Kasumi-1 (cell line): ENCODE measurements at regions not wholly inside any gene's neighbourhood (a gene's known extent, or its start where the extent isn't known, plus 50 kb on each side); places are given as distances from the start of the nearest gene placed in this dataset.

Experiments
- DNase-seq, 2 experiments: peaks; one replicate each; lab custom pipeline; 2025; lab: John Stamatoyannopoulos, UW

DNA sequence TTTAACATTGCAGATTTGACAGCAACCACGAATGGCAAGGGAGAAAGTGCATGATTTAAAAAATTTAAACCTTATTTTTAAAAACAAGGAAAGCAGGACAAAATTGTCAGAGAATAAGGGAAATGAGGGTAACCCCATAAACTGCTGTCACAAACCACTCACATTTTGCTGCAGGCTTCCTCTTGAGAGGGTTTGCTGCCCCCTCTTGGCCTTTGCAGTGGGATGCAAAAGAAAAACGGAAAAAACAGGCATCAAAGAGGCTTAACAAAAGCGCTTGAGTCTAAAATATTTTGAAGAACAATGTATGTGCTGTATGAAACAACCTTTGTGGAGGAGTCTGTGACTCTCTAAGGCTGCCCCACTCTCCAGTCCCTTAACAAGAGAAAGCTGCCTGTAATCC, 91.6 kb downstream of the TMX3 start:
- peak; percentile 71 to 79 for DNase-seq

DNA sequence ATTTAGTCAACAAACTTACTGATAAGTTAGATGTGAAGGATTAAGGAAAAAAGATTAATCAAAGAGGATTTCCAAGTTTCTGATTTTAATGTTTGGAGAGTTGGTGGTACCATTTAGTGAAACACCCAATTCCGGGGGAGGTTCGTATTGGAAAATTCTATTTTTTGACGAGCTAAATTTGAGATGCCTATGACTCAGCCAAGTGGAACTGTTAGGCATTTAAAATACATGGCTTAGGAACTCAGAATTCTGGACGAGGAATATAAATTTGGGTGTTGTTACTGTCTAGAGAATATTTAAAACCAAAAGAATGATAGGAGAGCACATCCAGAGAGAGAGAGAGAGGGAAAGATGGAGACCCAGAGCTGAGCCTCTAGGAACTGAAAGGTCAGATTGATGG, 103.6 kb downstream of the TMX3 start:
- DNase-seq: no peak

DNA sequence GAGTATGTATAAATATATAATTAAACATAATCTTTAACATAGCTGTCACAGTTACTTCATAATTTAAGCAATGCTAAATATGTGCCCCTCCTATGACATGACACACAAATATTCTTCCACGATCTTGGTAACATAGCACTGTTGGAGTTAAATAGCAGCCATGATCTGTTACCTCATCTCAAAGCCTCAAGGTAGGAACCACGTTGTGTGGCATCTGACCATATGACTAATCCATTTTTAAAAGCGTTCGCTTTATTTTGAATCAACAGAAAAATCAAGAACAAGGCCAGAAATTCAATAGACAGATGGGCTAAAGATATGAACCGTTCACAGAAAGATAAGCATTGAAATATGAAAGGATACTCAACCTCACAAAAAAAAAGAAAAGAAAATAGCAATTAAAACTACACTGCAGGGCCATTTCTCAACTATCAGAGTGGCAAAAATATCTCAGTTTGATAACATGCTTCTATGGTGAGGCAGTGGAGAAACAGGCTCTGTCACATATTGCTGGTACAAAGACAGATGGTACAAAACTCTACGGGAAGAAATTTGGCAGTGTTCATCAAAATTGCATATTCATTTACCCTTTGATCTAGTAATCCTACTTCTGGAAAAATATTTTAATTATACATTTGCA, 105.9 kb downstream of the TMX3 start:
- no peak for DNase-seq

DNA sequence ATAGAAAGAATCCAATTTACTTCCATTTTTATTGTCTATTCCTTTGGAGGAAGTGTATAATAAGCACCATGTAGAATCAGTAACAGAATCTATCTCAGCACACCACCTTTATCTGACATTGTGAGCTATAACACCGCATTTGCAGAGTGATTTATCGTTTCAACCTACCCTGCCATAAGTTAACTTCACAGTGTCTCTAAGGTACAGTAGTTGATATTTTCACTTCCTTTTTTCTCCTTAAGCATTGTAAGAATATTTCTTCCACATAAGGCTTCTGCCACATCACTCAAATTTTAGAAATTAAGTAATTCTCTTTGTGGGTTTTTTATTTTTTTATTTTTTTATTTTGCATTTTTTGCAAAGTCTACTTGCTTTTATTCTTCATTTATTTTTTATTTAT, 107.1 kb downstream of the TMX3 start:
- DNase-seq: no peak

DNA sequence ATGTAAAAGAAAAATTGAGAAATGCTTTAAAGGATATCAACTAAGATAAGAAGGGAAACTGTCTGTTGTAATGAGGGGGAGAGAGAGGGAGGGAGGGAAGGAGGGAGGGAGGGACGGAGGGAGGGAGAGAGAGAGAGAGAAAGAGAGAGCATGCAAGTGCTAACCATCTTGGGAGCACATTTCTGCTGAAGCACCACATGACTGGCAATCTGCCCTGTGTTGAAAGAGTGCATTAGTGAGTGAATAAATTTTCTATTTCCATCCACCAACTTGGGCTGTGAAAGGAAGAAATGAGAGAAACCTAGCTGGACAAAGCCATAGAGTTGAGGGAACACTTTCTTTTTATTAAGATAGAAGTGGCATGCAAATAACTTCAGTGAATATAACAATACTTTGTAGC, 110.7 kb downstream of the TMX3 start:
- no peak for DNase-seq

DNA sequence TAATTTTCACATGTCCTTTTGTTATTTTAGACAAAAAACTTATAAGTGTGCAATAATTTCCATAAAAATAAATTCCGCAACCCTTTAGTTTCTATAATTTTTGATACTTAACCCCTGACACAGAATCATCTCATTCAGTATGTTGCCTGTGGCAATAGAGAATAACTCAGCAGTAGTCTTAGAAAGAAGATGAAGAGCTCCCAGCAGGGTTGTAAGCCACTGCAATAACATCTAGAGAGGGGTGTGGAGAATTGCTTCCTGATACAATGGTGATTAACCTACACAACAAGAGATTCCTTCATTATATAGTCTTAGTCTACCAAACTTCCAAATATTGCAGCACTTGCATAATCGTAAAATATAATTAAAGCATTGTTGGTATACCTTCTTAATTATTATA, 118.9 kb downstream of the TMX3 start:
- no peak for DNase-seq

DNA sequence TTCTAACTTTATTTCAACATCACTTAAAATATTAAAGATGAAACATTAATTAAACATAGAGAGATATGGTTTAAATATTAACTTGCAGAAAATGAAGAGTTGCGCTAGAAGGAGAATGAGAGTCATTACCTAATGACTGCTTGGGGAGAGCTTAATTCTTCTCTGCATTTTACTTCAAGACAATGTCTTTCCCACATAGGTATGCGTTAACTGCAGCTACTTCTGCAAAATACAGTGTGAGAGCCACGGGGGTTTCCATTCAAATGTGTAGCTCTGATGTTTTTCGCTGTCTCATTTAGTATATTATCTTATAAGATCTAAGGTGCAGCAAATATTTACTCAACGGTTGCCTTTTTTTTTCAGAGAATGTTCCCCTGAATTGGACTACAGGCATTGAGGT, 126.7 kb downstream of the TMX3 start:
- DNase-seq: no peak

DNA sequence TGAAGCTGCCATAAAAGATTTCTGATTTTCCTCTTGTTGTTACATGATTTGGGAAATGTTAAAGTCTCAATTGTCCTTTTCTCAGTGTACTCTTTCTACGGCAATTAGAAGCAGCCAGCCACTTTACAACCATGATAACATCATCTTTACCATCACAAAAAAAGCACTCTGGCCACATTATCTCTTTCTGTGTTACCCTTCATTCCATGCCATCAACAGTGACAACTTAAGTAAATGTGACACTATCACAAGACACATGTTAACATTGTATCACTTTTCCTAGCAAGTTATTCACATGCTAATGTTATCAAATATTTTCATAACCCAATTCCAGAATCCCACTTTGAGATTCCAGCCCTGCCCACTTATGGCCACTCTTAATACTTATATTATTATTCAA, 131.2 kb downstream of the TMX3 start:
- DNase-seq: no peak

DNA sequence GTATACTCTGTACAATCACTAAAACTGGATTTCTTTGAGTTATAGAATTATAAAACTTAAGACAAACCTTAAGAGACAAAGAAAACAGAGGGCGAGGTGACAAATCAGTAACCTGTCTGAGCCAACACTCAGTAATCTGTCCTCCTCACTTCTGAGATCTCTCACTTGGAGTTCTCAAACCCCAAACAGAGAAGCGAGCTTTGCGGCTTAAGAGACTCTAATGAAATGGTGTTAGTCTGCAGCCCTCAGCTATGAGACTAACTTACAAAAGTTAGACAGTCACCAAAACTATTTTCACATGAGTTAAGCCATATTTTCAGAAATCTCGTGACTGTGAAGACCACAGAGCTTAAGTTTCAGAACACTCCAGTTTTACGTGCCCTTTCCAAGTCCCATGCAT, 140.6 kb downstream of the TMX3 start:
- DNase-seq: no peak

DNA sequence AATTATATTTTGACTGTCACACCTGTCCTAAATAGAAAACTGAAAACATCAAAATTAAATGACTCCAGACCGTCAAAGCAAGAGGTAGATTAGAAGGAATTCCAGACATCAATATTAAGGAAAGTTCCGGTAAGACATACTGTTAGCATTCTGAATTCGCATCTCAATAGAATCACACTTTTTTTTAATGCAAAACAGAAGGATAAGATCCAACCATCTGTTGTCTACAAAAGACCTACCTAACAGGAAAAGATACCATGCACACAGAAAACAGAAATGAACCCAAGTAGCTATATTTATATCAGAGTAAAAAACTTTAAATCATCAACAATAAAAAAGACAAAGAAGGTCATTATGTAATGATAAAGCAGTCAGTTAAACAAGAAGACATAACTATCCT, 145.0 kb downstream of the TMX3 start:
- DNase-seq: no peak

DNA sequence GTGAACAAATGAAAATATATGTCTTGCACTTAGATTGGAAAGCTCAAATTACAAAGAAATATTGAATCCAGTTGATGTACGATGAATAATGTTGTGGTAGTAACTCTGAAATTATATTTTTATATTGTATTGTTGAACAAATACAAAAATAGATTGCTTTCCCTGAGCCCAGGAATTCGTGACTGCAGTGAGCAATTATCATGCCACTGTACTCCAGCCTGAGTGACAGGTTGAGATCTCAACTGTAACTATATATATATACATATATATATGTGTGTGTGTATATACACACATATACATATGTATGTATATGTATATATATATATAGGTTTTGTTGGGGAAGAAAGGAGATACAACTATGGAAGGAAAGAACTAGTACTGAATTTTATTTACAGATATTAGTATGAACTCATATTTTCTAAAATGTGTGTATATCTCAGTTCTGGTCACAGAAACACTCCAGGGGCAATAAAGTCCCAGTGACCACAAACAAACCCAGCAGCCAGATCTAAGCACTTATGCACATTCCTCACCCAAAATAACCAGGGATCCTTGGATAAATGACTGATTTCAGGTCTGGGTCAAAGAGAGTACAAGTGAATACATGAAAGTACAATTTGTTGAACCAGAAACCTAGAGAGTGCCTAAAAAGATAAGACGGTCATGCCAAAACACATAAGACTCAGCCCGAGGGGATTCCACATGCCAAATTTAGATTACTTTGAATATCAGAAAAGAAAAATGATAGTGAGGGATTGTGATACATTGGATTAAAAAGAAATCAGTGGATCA, 146.3 kb downstream of the TMX3 start:
- DNase-seq: no peak

DNA sequence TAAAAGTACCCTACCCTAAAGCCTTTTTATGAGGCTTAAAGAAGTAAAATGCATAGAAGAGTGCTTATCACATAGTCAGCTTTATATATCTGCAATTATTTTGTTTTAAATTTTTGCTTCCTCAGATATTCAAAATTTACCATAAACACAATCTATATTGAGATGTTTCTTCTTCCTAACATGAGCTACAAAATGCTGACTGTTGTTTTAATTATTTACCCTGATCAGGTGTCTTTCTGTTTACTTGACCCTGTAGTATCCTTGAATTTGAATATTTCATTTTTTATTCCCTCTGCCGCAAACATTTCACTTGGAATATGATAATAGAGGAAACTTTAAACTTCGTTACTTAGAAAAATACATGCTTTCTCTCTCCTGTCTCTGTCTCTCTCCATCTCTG, 147.9 kb downstream of the TMX3 start:
- no peak for DNase-seq

DNA sequence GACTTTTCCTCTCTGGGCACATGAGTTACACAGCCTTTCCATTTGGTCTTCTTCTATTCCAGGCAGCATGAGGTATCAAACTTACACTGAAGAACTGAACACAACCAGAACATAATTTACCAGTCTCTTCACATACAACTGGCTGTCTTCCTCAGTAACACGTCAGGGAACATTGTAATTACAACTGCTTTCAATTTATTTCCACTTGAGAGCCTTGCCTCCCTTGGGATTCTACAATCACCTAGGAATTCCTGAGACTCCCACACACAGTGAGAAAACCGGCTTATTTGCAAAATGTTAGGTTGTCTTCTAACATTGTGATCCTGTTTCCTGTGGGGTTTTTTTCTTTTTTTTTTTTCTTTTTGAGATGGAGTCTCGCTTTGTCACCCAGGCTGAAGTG, 149.9 kb downstream of the TMX3 start:
- DNase-seq: no peak

DNA sequence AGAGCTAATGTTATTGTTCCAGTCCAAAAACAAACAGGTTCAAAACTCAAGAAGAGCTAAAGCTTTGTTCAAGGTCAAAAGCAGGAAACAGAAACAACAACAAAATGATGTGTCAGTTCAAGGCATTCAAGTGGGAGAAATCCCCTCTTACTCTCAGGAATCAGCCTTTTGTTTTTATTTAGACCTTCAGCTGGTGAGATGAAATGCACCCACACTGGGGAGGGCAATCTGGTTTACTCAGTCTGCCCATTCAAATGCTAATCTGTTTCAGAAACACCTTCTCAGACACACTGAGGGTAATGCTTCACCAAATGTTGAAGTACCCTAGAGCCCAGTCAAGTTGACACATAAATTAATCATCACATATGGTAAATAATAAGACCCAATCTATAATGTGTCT, 150.6 kb downstream of the TMX3 start:
- DNase-seq: no peak

DNA sequence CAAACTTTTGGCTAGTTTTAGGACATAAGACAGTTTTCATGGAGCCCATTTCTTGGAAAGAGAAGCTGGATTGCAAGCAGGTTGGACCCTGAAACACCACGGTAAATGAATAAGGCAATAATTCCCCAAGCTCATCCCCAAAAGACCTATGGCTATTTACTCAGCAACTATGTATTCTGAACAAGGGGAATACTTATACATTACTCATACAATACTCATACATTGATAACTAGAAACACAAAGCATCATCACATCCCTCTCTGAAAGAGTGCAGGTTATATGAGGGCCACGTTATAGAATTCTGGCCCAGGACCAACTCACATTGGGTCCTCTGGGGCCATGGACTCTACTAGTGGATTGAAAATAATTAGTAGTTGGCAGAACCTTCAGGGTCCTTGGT, 154.8 kb downstream of the TMX3 start:
- no peak for DNase-seq

DNA sequence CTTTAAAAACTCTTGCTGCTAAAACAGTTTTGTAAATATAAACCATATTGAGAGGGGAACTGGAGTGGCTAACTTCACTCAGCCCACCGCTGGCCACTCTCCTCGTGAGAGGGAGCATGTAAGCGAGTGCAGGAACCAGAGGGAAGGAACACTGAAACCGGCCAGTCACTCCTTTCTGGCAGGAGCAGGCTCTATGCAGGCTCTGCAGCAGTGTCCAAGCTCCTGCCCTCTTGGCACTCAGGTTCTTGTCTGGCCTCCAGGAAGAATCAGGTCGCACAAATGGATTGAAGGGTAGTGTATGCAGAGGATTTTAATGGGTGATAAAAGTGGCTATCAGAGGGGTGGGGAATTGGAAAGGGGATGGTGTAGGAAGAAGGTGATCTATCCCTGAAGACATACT, 157.7 kb downstream of the TMX3 start:
- no peak for DNase-seq

DNA sequence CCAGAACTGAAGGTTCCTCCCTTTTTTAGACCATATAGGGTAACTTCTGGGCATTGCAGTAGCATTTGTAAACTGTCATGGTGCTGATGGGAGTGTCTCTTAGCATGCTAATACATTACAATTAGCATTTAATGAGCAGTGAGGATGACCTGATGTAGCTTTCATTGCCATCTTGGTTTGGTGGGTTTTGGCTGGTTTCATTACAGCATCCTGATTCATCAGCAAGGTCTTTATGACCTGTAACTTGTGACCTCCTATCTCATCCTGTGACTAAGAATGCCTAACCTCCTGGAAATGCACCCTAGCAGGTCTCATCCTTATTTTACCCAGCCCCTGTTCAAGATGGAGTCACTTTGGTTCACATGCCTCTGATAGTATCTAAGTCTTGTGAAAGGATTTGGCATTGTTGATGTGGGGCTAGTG, 159.0 kb downstream of the TMX3 start:
- no peak for DNase-seq

DNA sequence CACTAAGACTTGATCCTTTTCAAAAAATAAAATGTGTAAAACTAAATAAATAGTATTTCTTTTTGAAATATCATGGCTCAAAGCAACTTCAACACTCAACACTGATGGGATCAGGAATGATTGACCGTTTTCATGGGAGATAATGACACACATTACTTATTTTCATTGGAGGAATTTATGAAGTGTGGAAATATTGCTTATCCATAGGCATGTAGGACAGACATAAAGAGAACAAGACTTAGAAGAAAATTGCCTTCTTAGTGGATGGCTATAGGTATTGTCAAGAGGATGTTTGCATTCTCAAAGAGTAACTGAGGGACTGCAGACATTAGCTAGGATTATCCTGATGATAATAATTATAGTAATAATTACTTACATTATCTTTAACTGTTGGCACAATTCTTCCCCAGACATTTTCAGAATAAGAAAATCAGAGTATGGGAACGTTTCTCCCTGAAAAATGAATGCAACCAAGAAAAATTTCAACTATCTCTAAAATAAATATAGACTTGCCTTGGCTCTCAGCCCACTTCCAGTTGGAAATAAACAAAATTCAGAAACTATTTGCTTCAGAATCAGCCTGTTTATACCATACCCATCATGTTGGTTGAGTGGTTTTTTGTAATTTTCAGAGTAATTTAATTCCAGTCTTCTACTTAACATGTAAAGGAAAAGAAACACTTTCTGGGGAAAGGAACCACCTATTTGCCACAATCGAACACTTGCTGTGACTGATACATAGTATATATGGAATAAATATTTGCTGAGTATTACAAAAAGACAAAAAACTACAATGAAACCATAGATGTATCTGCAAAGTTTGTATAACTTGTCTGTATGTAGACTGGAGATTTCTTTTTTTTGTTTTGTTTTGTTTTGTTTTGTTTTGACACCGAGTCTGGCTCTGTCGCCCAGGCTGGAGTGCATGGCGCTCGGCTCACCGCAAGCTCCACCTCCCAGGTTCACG, 165.7 kb downstream of the TMX3 start:
- DNase-seq: no peak

DNA sequence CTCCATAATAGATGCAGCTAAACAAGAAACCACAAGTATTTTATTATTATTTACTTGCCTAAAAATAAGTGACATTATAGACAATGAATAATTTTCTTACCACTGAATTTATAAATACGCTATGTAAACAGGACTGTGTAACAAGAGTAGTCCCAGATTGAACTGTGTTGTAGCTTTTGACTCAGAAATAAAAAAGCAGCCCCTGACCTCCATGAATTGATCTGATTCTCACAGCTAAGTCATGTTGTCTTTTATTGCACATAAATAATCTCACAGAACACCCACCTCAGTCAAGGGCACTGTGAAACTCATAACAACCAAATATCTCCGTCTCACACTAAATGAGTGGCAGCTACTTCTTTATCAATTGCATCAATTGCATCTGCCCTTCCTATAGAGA, 171.6 kb downstream of the TMX3 start:
- no peak for DNase-seq

DNA sequence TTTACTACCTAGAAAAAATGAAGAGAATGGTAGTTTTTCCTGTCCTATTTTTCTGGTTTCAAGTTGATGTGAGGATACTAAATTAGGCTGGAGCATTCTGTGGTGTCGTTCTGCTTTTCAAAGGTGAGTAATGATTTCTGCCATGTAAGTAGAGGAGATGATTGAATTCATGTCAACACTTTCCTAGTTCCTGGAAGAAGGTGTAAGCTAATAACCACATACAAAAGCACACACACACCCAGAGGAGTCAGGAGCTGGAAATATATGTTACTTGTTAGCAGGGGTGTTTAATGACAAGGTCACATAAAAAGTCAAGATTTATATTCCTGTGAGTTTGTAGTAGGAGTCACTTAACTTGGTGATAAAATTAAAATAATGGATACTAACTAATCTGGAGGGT, 172.1 kb downstream of the TMX3 start:
- no peak for DNase-seq

DNA sequence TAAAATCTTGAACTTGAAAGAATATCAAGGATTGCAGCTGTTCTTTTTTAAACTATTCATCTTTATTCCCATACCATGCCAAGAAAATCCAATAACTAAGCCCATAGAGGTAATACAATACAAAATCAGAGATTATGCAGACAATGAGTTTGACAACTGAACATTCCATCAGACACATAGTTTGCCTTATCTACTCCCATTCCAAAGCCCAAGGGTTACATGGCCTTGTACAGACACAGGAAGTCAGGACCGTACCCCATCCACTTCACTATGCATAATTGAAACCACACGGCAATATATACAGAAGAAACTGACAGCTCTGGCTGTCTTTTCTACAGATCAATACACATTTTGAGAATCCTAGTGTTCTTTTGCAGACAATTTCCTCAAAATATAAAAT, 181.3 kb downstream of the TMX3 start:
- DNase-seq: no peak

DNA sequence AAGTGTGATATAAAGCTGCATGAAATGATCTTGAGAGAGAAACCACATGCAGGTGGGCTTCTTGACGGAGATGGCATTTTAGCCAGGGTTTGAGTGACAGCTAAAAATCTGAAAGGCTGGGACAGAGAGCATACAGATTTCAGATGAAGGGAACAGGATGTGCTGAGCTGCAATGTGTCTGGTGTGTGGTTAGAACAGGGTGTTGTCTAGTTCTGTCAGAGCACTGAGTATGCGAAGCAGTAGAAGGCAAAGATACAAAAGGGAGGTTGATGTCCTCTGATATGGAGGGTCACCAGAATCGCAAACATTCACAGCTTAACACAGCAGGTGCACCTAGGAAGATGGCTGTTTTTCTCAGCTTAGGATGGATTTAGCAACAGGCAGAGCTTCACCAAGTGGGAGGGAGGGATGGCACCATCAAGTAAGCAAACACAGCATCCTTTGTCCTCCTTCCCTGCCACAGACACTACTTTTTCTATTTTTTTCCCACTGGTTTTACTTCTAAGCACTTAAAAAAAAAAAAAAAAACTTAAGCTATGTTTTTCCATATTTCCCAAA, 182.5 kb downstream of the TMX3 start:
- DNase-seq: no peak

DNA sequence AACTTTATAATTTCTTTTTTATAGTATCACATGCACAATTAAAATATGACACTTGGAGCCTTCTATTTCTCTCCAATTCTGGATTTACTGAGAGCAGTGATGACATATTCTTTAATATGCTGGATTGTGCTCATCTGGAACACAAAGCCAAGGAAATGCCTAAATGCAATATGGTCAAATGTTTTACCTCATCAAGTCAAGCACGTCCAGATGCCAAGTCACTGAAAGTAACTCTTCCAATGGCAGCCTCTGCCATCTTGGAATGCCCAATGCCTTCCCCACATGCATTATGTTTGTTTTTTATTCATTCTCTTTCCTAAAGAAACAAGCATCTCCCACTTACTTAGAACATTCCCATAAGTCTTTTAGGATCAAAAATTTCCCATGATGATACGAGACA, 189.8 kb downstream of the TMX3 start:
- DNase-seq: no peak
